H1 (cell line): ENCODE measurements at regions not wholly inside any gene's neighbourhood (a gene's known extent, or its start where the extent isn't known, plus 50 kb on each side); places are given as distances from the start of the nearest gene placed in this dataset.

Experiments used
- CEBPB ChIP-seq: IDR thresholded peaks from 2 replicates; pipeline ENCODE4 v1.6.1; 2012; ENCODE audit warnings: low read depth, low read length
- FOSL1 ChIP-seq: IDR thresholded peaks from 2 replicates; pipeline ENCODE4 v1.6.1; 2011; ENCODE audit warnings: mild to moderate bottlenecking, low read depth, low read length, moderate library complexity; ENCODE audit not compliant: insufficient read depth
- JUND ChIP-seq: IDR thresholded peaks from 2 replicates; pipeline ENCODE4 v1.6.1; 2011; ENCODE audit warnings: mild to moderate bottlenecking, improper control_type of control experiment, low read length
- KDM1A ChIP-seq: fragments of 200-600, 300-600 bp; sonication (generic); IDR thresholded peaks from 2 replicates; pipeline ENCODE4 v1.7.1; 2016; ENCODE audit warnings: mild to moderate bottlenecking, low read length, borderline replicate concordance
- TCF12 ChIP-seq: IDR thresholded peaks from 2 replicates; pipeline ENCODE4 v1.6.1; 2011; ENCODE audit warnings: low read depth, mild to moderate bottlenecking, low read length

DNA sequence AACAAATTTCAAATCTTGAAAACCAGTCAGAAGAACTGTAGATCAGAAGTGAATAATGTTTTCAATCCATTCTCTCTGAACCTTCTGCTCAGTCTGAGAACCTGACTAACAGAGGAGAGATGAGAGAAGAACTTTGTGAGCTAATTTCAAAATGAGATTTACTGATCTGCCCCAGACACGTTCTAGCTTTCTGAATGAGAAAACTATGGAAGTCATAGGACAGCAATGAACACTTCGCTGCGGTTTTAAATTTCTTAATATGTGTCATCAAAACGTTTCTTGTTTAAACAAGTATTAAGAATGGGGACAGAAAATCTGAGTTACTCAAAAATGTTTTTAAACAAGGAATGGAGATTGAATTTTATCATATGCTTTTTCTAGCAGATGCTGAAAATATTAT, 66.6 kb upstream of the FAR2 start (continued):
- TF ChIP-seq JUND (no peak), CEBPB (no peak), KDM1A (no peak), TCF12 (no peak), FOSL1 (no peak)
